A549 (cell line): ENCODE measurements at regions not wholly inside any gene's neighbourhood (a gene's known extent, or its start where the extent isn't known, plus 50 kb on each side); places are given as distances from the start of the nearest gene placed in this dataset.

Experiments used
- ATAC-seq, 2 experiments: fragments of 200-7000 bp in 1 of 2; fragments of >200 bp in 1 of 2; cut with Nextera tagmentation in 1 of 2; cut with Tn5 transposase in 1 of 2; 3 replicates each; pipeline versions ENCODE4 v1.8.0 to v1.9.1; 2018 to 2020; ENCODE audit warnings: mild to moderate bottlenecking in 1 of 2, moderate library complexity in 1 of 2
- CTCF ChIA-PET: fragments of 300-600 bp; sonication (Branson Sonifier 250); formaldehyde crosslinking; extraction: SDS; loops from one replicate; lab custom pipeline; 2021; ENCODE audit warnings: antibody characterized with exemption, inconsistent platforms; lab: Yijun Ruan, JAX
- POLR2A ChIA-PET: fragments of 350-600 bp; formaldehyde crosslinking; extraction: SDS; loops from one replicate; lab custom pipeline; 2021; ENCODE audit warnings: antibody characterized with exemption, inconsistent platforms; lab: Yijun Ruan, JAX
- DNase-seq, 2 experiments: peaks; one replicate each; pipeline versions ENCODE4 v3.0.0 to v3.0.0-alpha.2; 2011 to 2016; ENCODE audit warnings: low read depth in 1 of 2, low spot score in 1 of 2
- FAIRE-seq: peaks from 2 replicates; lab custom pipeline; 2011; peaks lifted over from hg19 to GRCh38; lab: Jason Lieb, UNC
- H3K27ac ChIP-seq, 2 experiments: fragments of >200 bp; sonication (Bioruptor Twin); formaldehyde crosslinking; 3 replicates each; pipeline ENCODE4 v1.5.1; 2016 to 2017
- H3K4me1 ChIP-seq: fragments of >200 bp; sonication (Bioruptor Twin); formaldehyde crosslinking; 3 replicates; pipeline ENCODE4 v1.6.1; 2016
- H3K4me2 ChIP-seq: fragments of >200 bp; sonication (Bioruptor Twin); formaldehyde crosslinking; 3 replicates; pipeline ENCODE4 v1.6.1; 2016
- H3K4me3 ChIP-seq: fragments of >200 bp; sonication (Bioruptor Twin); formaldehyde crosslinking; 3 replicates; pipeline ENCODE4 v1.5.1; 2016
- H3K9me3 ChIP-seq: fragments of >200 bp; sonication (Bioruptor Twin); formaldehyde crosslinking; 3 replicates; pipeline ENCODE4 v1.6.1; 2016
- CBX8 ChIP-seq: fragments of 200-600 bp; sonication (generic); IDR thresholded peaks from 2 replicates; pipeline ENCODE4 v1.6.1; 2016
- CHD4 ChIP-seq: fragments of 200-600 bp; sonication (generic); IDR thresholded peaks from 2 replicates; pipeline ENCODE4 v1.6.1; 2016; ENCODE audit warnings: antibody characterized with exemption, mild to moderate bottlenecking, borderline replicate concordance
- E2F6 ChIP-seq: IDR thresholded peaks from 2 replicates; pipeline ENCODE4 v1.6.1; 2012; ENCODE audit warnings: low read depth, borderline replicate concordance
- EHF ChIP-seq: fragments of 250-450 bp; sonication (Bioruptor Pico); IDR thresholded peaks from 2 replicates; pipeline ENCODE4 v1.5.0; 2020; ENCODE audit warnings: mild to moderate bottlenecking
- ELK1 ChIP-seq: fragments of 150-350 bp; IDR thresholded peaks from 2 replicates; pipeline ENCODE4 v1.6.1; 2014; ENCODE audit warnings: low read depth, mild to moderate bottlenecking, low read length
- EP300 ChIP-seq, 2 experiments: fragments of >200 bp; sonication (Bioruptor Twin); formaldehyde crosslinking; IDR thresholded peaks; 2 replicates in 1 of 2; 3 replicates in 1 of 2; pipeline ENCODE4 v1.6.1; 2016 to 2017
- ESRRA ChIP-seq: fragments of 150-350 bp; IDR thresholded peaks from 2 replicates; pipeline ENCODE4 v1.6.1; 2014; ENCODE audit warnings: mild to moderate bottlenecking, low read length, borderline replicate concordance
- FOSB ChIP-seq: fragments of 250-450 bp; sonication (Bioruptor Pico); IDR thresholded peaks from 2 replicates; pipeline ENCODE4 v1.5.0; 2020; ENCODE audit warnings: mild to moderate bottlenecking, moderate library complexity
- FOXS1 ChIP-seq: fragments of 250-450 bp; sonication (Bioruptor Pico); IDR thresholded peaks from 2 replicates; pipeline ENCODE4 v1.5.0; 2020; ENCODE audit warnings: mild to moderate bottlenecking, moderate library complexity
- HMGXB4 ChIP-seq: fragments of 250-450 bp; sonication (Bioruptor Pico); IDR thresholded peaks from 2 replicates; pipeline ENCODE4 v1.5.0; 2021; ENCODE audit warnings: mild to moderate bottlenecking, moderate library complexity, borderline replicate concordance
- HOXB13 ChIP-seq: fragments of 250-450 bp; sonication (Bioruptor Pico); IDR thresholded peaks from 2 replicates; pipeline ENCODE4 v1.5.0; 2020; ENCODE audit warnings: low read depth, mild to moderate bottlenecking, moderate library complexity
- HOXB5 ChIP-seq: fragments of 250-450 bp; sonication (Bioruptor Pico); IDR thresholded peaks from 2 replicates; pipeline ENCODE4 v1.5.0; 2020; ENCODE audit warnings: mild to moderate bottlenecking, moderate library complexity
- JUNB ChIP-seq: fragments of >200 bp; sonication (Bioruptor Twin); formaldehyde crosslinking; IDR thresholded peaks from 2 replicates; pipeline ENCODE4 v1.6.1; 2016
- KDM5A ChIP-seq: fragments of 200-600 bp; sonication (generic); IDR thresholded peaks from 2 replicates; pipeline ENCODE4 v1.6.1; 2016; ENCODE audit warnings: antibody characterized with exemption, mild to moderate bottlenecking
- MAFK ChIP-seq: fragments of 450-650 bp; IDR thresholded peaks from 2 replicates; pipeline ENCODE4 v1.6.1; 2014; ENCODE audit not compliant: partially characterized antibody
- MAZ ChIP-seq: fragments of 150-350 bp; IDR thresholded peaks from 2 replicates; pipeline ENCODE4 v1.6.1; 2014; ENCODE audit warnings: antibody characterized with exemption, low read depth, low read length, borderline replicate concordance
- MYC ChIP-seq: IDR thresholded peaks from 2 replicates; pipeline ENCODE4 v1.6.1; 2012; ENCODE audit warnings: mild to moderate bottlenecking, inconsistent platforms, low read length, improper control_type of control experiment, borderline replicate concordance
- NFE2L2 ChIP-seq: fragments of 150-350 bp; conservative IDR thresholded peaks from 2 replicates; pipeline ENCODE4 v1.6.1; 2014; ENCODE audit warnings: low read length
- NR3C1 ChIP-seq: fragments of >200 bp; sonication (Bioruptor Twin); formaldehyde crosslinking; IDR thresholded peaks from 3 replicates; pipeline ENCODE4 v1.6.1; 2017
- PBX3 ChIP-seq: IDR thresholded peaks from 2 replicates; pipeline ENCODE4 v1.6.1; 2012
- PHF8 ChIP-seq: fragments of 200-600 bp; sonication (generic); IDR thresholded peaks from 2 replicates; pipeline ENCODE4 v1.6.1; 2016; ENCODE audit warnings: low read depth, mild to moderate bottlenecking, antibody characterized with exemption, moderate library complexity, borderline replicate concordance
- RAD21 ChIP-seq, 2 experiments: fragments of >200 bp in 1 of 2; sonication (Bioruptor Twin) in 1 of 2; formaldehyde crosslinking in 1 of 2; IDR thresholded peaks in 1 of 2; conservative IDR thresholded peaks in 1 of 2; 2 replicates in 1 of 2; 3 replicates in 1 of 2; pipeline ENCODE4 v1.6.1; 2012 to 2018; ENCODE audit warnings: inconsistent platforms in 1 of 2
- RARB ChIP-seq: fragments of 250-450 bp; sonication (Bioruptor Pico); IDR thresholded peaks from 2 replicates; pipeline ENCODE4 v1.8.0; 2021; ENCODE audit warnings: mild to moderate bottlenecking, moderate library complexity
- RNF2 ChIP-seq: fragments of 200-600 bp; sonication (generic); IDR thresholded peaks from 2 replicates; pipeline ENCODE4 v1.6.1; 2016; ENCODE audit warnings: low read depth, mild to moderate bottlenecking, antibody characterized with exemption, moderate library complexity, borderline replicate concordance
- TFCP2L1 ChIP-seq: fragments of 250-450 bp; sonication (Bioruptor Pico); IDR thresholded peaks from 2 replicates; pipeline ENCODE4 v1.5.0; 2021; ENCODE audit warnings: mild to moderate bottlenecking
- USF2 ChIP-seq: fragments of 450-650 bp; IDR thresholded peaks from 2 replicates; pipeline ENCODE4 v1.6.1; 2014; ENCODE audit warnings: antibody characterized with exemption
- WGBS: methylation state at CpG from one replicate; pipeline ENCODE4 v1.1.6; 2017; ENCODE audit errors: missing lambda C conversion rate; 5-methylcytosine and 5-hydroxymethylcytosine counted together

GRCh38 chr3:87161417-87161816, 65.7 kb upstream of the CHMP2B start:
- DNase-seq (peak in 1 of 2 experiments; percentile 4), FAIRE-seq (no peak), ATAC-seq (no peak; a peak in 1 of 6 replicates)
- Histone ChIP-seq H3K27ac (no peak overlapping the region), H3K9me3 (no peaks in the 10 kb centered on the region; the same call in 2 of the 3 replicates), H3K4me3 (no peak overlapping the region), H3K4me2 (peak overlapping the region; percentile 13; the same call in 1 of the 3 replicates), H3K4me1 (0 out of 3 replicates have a peak, but pooled peaks cover 4% of the 10 kb centered on the region)
- WGBS: 6% methylated on average over 1 of the region's 1 CpG
- POLR2A ChIA-PET: no interaction called here
- CTCF ChIA-PET: no interaction called here
- no peak for TF ChIP-seq RARB (CRISPR knock-in tag)
- no peak for TF ChIP-seq FOXS1 (CRISPR knock-in tag)
- no peak for TF ChIP-seq HMGXB4 (CRISPR knock-in tag)
- TF ChIP-seq MAFK: no peak
- no peak for TF ChIP-seq KDM5A
- TF ChIP-seq ESRRA: no peak
- TF ChIP-seq NFE2L2: no peak
- TF ChIP-seq E2F6: no peak
- no peak for TF ChIP-seq PHF8
- no peak for TF ChIP-seq MYC
- TF ChIP-seq RAD21 (conservative IDR thresholded peaks at IDR 0.05 in 1 of 2, IDR thresholded peaks at IDR 0.05 in 1 of 2): no peak
- TF ChIP-seq HOXB13 (CRISPR knock-in tag): no peak
- TF ChIP-seq CHD4: no peak
- TF ChIP-seq EHF (CRISPR knock-in tag): no peak
- TF ChIP-seq HOXB5 (CRISPR knock-in tag): no peak

- WGBS: 65% methylated on average over 3 of the region's 3 CpGs
- ChIA-PET CTCF (interaction anchor here (1.4 kb wide), 1 partner anchor 78 kb away, joined by 4 read pairs; no protein-coding TSS in a partner anchor), POLR2A (no interaction called here)
- Histone ChIP-seq H3K4me2 (no peak overlapping the region), H3K4me1 (0 out of 3 replicates have a peak, but pooled peaks cover 4% of the 10 kb centered on the region), H3K27ac (no peak overlapping the region), H3K4me3 (no peak overlapping the region), H3K9me3 (no peaks in the 10 kb centered on the region; the same call in 2 of the 3 replicates)
- DNase-seq (no peak), ATAC-seq (no peak), FAIRE-seq (no peak)
- TF ChIP-seq RARB (CRISPR knock-in tag) (no peak), USF2 (no peak), EHF (CRISPR knock-in tag) (no peak), MYC (no peak), NR3C1 (no peak), RNF2 (no peak), PBX3 (no peak), MAZ (no peak), TFCP2L1 (CRISPR knock-in tag) (no peak), FOSB (CRISPR knock-in tag) (no peak), ELK1 (no peak), E2F6 (no peak), EP300 (IDR thresholded peaks at IDR 0.05) (no peak), RAD21 (conservative IDR thresholded peaks at IDR 0.05 in 1 of 2, IDR thresholded peaks at IDR 0.05 in 1 of 2) (no peak), CBX8 (no peak), JUNB (no peak)
Observed at GRCh38 chr3:87161013-87161412, 66.1 kb upstream of the CHMP2B start.
